Esophagus squamous epithelium (tissue), 4 donors: ENCODE measurements at regions not wholly inside any gene's neighbourhood (a gene's known extent, or its start where the extent isn't known, plus 50 kb on each side); places are given as distances from the start of the nearest gene placed in this dataset.

ENCODE experiments used
- CTCF ChIP-seq, 6 experiments: fragments of 450-650 bp in 4 of 6; fragments of 200-600 bp in 2 of 6; sonication (generic) in 2 of 6; IDR thresholded peaks; one replicate each; pipeline ENCODE4 v1.5.1; 2016 to 2019; ENCODE audit warnings: antibody characterized with exemption in 6 of 6, mild to moderate bottlenecking in 4 of 6, moderate library complexity in 4 of 6
- POLR2A ChIP-seq, 4 donors: fragments of 450-650 bp; IDR thresholded peaks; one replicate each; pipeline ENCODE4 v1.6.1; 2017; ENCODE audit warnings: antibody characterized with exemption in 4 of 4, mild to moderate bottlenecking in 4 of 4, moderate library complexity in 3 of 4

GRCh38 chr5:88143693-88144218, 124.9 kb downstream of the TMEM161B start:
- TF ChIP-seq CTCF (IDR thresholded peaks at IDR 0.05) (no peak), POLR2A (IDR thresholded peaks at IDR 0.05) (no peak)
